Heart left ventricle (tissue), 13 donors: ENCODE measurements at regions not wholly inside any gene's neighbourhood (a gene's known extent, or its start where the extent isn't known, plus 50 kb on each side); places are given as distances from the start of the nearest gene placed in this dataset.

Source experiments
- POLR2A ChIP-seq, 2 donors: fragments of 450-650 bp; IDR thresholded peaks; one replicate each; pipeline ENCODE4 v1.6.1; 2017; ENCODE audit warnings: antibody characterized with exemption in 2 of 2, mild to moderate bottlenecking in 2 of 2, moderate library complexity in 2 of 2
- TF ChIP-seq, protein P1 (sequence below), 12 donors: fragments of 200-600 bp; sonication (generic) in 4 of 12; IDR thresholded peaks; one replicate each; pipeline versions ENCODE4 v1.5.0 to v1.8.0; 2018 to 2022; ENCODE audit warnings: antibody characterized with exemption in 12 of 12, mild to moderate bottlenecking in 5 of 12
- donor health status: ischemic (EF 13 %, LVEDD 7.1; RV severe dilation, severe dysfunction).
- donor health status: DM: no; HTN: yes; CAD: no.
- donor health status: DM: no; HTN: no; CAD: no.
- donor health status: ischemic (EF 25% LVEDD 6.9; RV normal size, moderate dysfunction).
- donor health status: ischemic (EF 25% LVEDD 5.7; RV mildly dilated, moderate dysfunction).
- donor health status: ischemic (EF 35%, LVEDD 5.7; RV mildly dilated, moderate dysfunction).
- donor health status: nonischemic (EF 11% LVEDD 7.7; RV severe dilation, severe dysfunction).
- donor health status: DM: yes; HTN: yes; CAD: no.
- donor health status: PGD.
- donor health status: ischemic (EF 29% LVEDD 5.4; RV normal size, mild dysfunction).
- donor health status: nonischemic (EF 23%, LVEDD 6.1; RV moderate dilation, normal function).

DNA sequence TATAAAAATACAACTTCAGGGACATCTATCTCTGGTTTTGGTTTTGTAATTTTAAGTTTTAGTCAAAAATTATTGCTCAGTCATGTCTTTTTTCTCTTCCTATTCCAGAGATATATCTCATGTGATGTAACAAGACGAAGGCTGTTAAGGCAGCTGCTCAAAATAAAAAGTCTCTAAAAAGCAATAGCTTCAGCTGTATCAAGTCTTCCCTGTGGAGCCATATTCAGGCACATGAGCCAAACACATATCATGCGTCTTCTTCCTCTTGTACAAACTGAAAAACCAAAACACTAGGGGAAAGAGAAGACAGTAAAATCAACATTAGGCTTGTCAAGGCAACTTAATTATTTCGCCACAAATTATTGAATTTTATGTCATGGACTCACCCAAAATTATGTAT, 240.7 kb downstream of the NRIP1 start:
- TF ChIP-seq, protein P1, sequence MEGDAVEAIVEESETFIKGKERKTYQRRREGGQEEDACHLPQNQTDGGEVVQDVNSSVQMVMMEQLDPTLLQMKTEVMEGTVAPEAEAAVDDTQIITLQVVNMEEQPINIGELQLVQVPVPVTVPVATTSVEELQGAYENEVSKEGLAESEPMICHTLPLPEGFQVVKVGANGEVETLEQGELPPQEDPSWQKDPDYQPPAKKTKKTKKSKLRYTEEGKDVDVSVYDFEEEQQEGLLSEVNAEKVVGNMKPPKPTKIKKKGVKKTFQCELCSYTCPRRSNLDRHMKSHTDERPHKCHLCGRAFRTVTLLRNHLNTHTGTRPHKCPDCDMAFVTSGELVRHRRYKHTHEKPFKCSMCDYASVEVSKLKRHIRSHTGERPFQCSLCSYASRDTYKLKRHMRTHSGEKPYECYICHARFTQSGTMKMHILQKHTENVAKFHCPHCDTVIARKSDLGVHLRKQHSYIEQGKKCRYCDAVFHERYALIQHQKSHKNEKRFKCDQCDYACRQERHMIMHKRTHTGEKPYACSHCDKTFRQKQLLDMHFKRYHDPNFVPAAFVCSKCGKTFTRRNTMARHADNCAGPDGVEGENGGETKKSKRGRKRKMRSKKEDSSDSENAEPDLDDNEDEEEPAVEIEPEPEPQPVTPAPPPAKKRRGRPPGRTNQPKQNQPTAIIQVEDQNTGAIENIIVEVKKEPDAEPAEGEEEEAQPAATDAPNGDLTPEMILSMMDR (IDR thresholded peaks at IDR 0.05) = no peak
- TF ChIP-seq POLR2A (IDR thresholded peaks at IDR 0.05) = no peak
